Mucosa of descending colon (tissue), 3 donors: ENCODE measurements at regions not wholly inside any gene's neighbourhood (a gene's known extent, or its start where the extent isn't known, plus 50 kb on each side); places are given as distances from the start of the nearest gene placed in this dataset.

Experiments
- ATAC-seq: fragments of 200-7000 bp; cut with Tn5 transposase; one replicate; pipeline ENCODE4 v1.9.1; 2020; ENCODE audit warnings: mild to moderate bottlenecking, moderate library complexity
- DNase-seq, 3 donors: peaks; one replicate each; pipeline ENCODE4 v3.0.0-alpha.2; 2020
- H3K36me3 ChIP-seq: fragments of 200-600 bp; one replicate; pipeline ENCODE4 v1.8.0; 2021; ENCODE audit warnings: low read depth, mild to moderate bottlenecking
- H3K4me1 ChIP-seq: fragments of 200-600 bp; one replicate; pipeline ENCODE4 v1.8.0; 2021; ENCODE audit warnings: low read depth, mild to moderate bottlenecking
- H3K4me3 ChIP-seq: fragments of 200-600 bp; one replicate; pipeline ENCODE4 v1.8.0; 2021; ENCODE audit warnings: mild to moderate bottlenecking
- H3K9me3 ChIP-seq: fragments of 200-600 bp; one replicate; pipeline ENCODE4 v1.8.0; 2021; ENCODE audit warnings: mild to moderate bottlenecking
- CTCF ChIP-seq: fragments of 200-600 bp; IDR thresholded peaks from one replicate; pipeline ENCODE4 v1.8.0; 2022; ENCODE audit warnings: antibody characterized with exemption, mild to moderate bottlenecking
- intact Hi-C, 2 donors: fragments of 100-400 bp; cut with DNase I in 1 of 2; cut with micrococcal nuclease in 1 of 2; formaldehyde crosslinking; loops; one replicate each; pipeline versions ENCODE4 v1.11.0 to v1.11.1; 2022; cut with DNase I, micrococcal nuclease
- donor health status: DM: no; HTN: no; CAD: no; lungs with moderate emphysema.
- donor health status: DM: no; HTN: no; CAD: no.
- donor health status: DM: no; HTN: yes; CAD: no.

GRCh38 chr13:31528758-31529157 is 210.6 kb upstream of the RXFP2 start:
- no peaks in the 10 kb centered on the region for H3K9me3 ChIP-seq
- ATAC-seq (no peak), DNase-seq (no peak)
- H3K36me3 ChIP-seq, result no peaks in the 10 kb centered on the region
- no peak for TF ChIP-seq CTCF
- no peaks in the 10 kb centered on the region for H3K4me1 ChIP-seq
- intact Hi-C loops, result no loop called here
- no peak overlapping the region for H3K4me3 ChIP-seq

GRCh38 chr13:31530922-31531321 is 208.4 kb upstream of the RXFP2 start:
- H3K36me3 ChIP-seq, result no peaks in the 10 kb centered on the region
- ATAC-seq, result no peak
- no peaks in the 10 kb centered on the region for H3K9me3 ChIP-seq
- no peak overlapping the region for H3K4me3 ChIP-seq
- no peak for DNase-seq
- intact Hi-C loops, result loop anchor here in 1 of 2 donors (10.0 kb wide), 1 partner anchor 204 kb away; the partner anchor contains the start of gene RXFP2
- TF ChIP-seq CTCF, result no peak
- H3K4me1 ChIP-seq, result no peaks in the 10 kb centered on the region

- intact Hi-C loops, result loop anchor here in 1 of 2 donors (10.0 kb wide), 1 partner anchor 198 kb away; the partner anchor contains the start of gene RXFP2
- DNase-seq (no peak), ATAC-seq (no peak)
- TF ChIP-seq CTCF, result no peak
- Histone ChIP-seq H3K9me3 (no peaks in the 10 kb centered on the region), H3K4me1 (no peaks in the 10 kb centered on the region), H3K36me3 (no peaks in the 10 kb centered on the region), H3K4me3 (no peak overlapping the region)
Observed at GRCh38 chr13:31537052-31537451, 202.3 kb upstream of the RXFP2 start.

- no peaks in the 10 kb centered on the region for H3K36me3 ChIP-seq
- no peaks in the 10 kb centered on the region for H3K9me3 ChIP-seq
- H3K4me1 ChIP-seq, result no peaks in the 10 kb centered on the region
- peak in 2 of 3 donors; percentile 18 to 41 for DNase-seq
- peak; percentile 76 for ATAC-seq
- no peak for TF ChIP-seq CTCF
- intact Hi-C loops, result loop anchor here in 1 of 2 donors (10.0 kb wide), 1 partner anchor 196 kb away; the partner anchor contains the start of gene RXFP2
- H3K4me3 ChIP-seq, result no peak overlapping the region
Observed at GRCh38 chr13:31538067-31539042, 201.0 kb upstream of the RXFP2 start.

GRCh38 chr13:31540281-31540680 is 199.0 kb upstream of the RXFP2 start:
- TF ChIP-seq CTCF, result no peak
- intact Hi-C loops, result no loop called here
- Histone ChIP-seq H3K4me1 (no peaks in the 10 kb centered on the region), H3K36me3 (no peaks in the 10 kb centered on the region), H3K4me3 (no peak overlapping the region), H3K9me3 (no peaks in the 10 kb centered on the region)
- peak; percentile 31 for ATAC-seq
- DNase-seq, result no peak
